Spleen (tissue), 11 donors: ENCODE measurements at regions not wholly inside any gene's neighbourhood (a gene's known extent, or its start where the extent isn't known, plus 50 kb on each side); places are given as distances from the start of the nearest gene placed in this dataset.

ENCODE experiments used
- DNase-seq: peaks from one replicate; pipeline ENCODE4 v3.0.0-alpha.2; 2020
- H3K27ac ChIP-seq, 8 donors: fragments of 200-600 bp; sonication (generic) in 7 of 8; 1 replicate in 4 of 8; 2 replicates in 4 of 8; pipeline versions ENCODE4 v1.5.0 to v1.8.0; 2016 to 2021; ENCODE audit warnings: inconsistent platforms in 4 of 8, mild to moderate bottlenecking in 4 of 8, moderate library complexity in 1 of 8
- H3K27me3 ChIP-seq, 7 donors: fragments of 200-600 bp; sonication (generic) in 6 of 7; replicated peaks in 1 of 7; 1 replicate in 4 of 7; 2 replicates in 3 of 7; pipeline versions ENCODE4 v1.5.0 to v1.8.0; 2016 to 2021; ENCODE audit warnings: inconsistent platforms in 3 of 7, mild to moderate bottlenecking in 1 of 7
- H3K36me3 ChIP-seq, 6 donors: fragments of 200-600 bp; sonication (generic) in 5 of 6; 1 replicate in 4 of 6; 2 replicates in 2 of 6; pipeline versions ENCODE4 v1.5.0 to v1.8.0; 2016 to 2021; ENCODE audit warnings: inconsistent platforms in 2 of 6
- H3K4me1 ChIP-seq, 6 donors: fragments of 200-600 bp; sonication (generic) in 5 of 6; 1 replicate in 3 of 6; 2 replicates in 3 of 6; pipeline versions ENCODE4 v1.5.0 to v1.8.0; 2016 to 2021; ENCODE audit warnings: inconsistent platforms in 3 of 6
- H3K4me3 ChIP-seq, 8 donors: fragments of 200-600 bp; sonication (generic) in 7 of 8; 1 replicate in 4 of 8; 2 replicates in 4 of 8; pipeline versions ENCODE4 v1.5.0 to v1.8.0; 2016 to 2021; ENCODE audit warnings: inconsistent platforms in 4 of 8, mild to moderate bottlenecking in 4 of 8, moderate library complexity in 2 of 8
- H3K9me3 ChIP-seq, 8 donors: fragments of 200-600 bp; sonication (generic) in 7 of 8; 1 replicate in 4 of 8; 2 replicates in 4 of 8; pipeline versions ENCODE4 v1.5.0 to v1.8.0; 2016 to 2021; ENCODE audit warnings: inconsistent platforms in 4 of 8
- CTCF ChIP-seq, 11 experiments: fragments of 200-600 bp in 7 of 11; fragments of 450-650 bp in 4 of 11; sonication (generic) in 4 of 11; IDR thresholded peaks in 8 of 11; conservative IDR thresholded peaks in 3 of 11; 1 replicate in 7 of 11; 2 replicates in 4 of 11; pipeline versions ENCODE4 v1.4.0 to v1.8.0; 2016 to 2021; ENCODE audit warnings: antibody characterized with exemption in 11 of 11, inconsistent platforms in 4 of 11, mild to moderate bottlenecking in 1 of 11
- POLR2A ChIP-seq, 3 donors: fragments of 450-650 bp; IDR thresholded peaks; one replicate each; pipeline ENCODE4 v1.5.1; 2017; ENCODE audit warnings: antibody characterized with exemption in 3 of 3, mild to moderate bottlenecking in 1 of 3
- POLR2AphosphoS5 ChIP-seq, 3 donors: sonication (generic); formaldehyde crosslinking; IDR thresholded peaks; one replicate each; pipeline ENCODE4 v1.5.1; 2017; ENCODE audit warnings: antibody characterized with exemption in 3 of 3
- WGBS, 5 donors: extraction: QIAGEN DNeasy Blood & Tissue Kit in 3 of 5; methylation state at CpG; one replicate each; pipeline versions ENCODE4 v1.1.5 to v1.1.7; 2013 to 2018; 5-methylcytosine and 5-hydroxymethylcytosine counted together
- intact Hi-C: fragments of 100-400 bp; cut with DNase I; formaldehyde crosslinking; loops from one replicate; pipeline ENCODE4 v1.15.0; 2023; ENCODE audit warnings: low total_unique reads
- donor health status: healthy with polysubstance abuse.
- donor health status: DM: no; HTN: no; CAD: no; lungs with moderate emphysema.
- donor health status: DM: no; HTN: no; CAD: no.
- donor health status: Bipolar disorder and iron deficiency.
- donor health status: healthy.
- donor health status: DM: no; HTN: no; CAD: no.
- donor health status: DM: yes; HTN: yes; CAD: no.

DNA sequence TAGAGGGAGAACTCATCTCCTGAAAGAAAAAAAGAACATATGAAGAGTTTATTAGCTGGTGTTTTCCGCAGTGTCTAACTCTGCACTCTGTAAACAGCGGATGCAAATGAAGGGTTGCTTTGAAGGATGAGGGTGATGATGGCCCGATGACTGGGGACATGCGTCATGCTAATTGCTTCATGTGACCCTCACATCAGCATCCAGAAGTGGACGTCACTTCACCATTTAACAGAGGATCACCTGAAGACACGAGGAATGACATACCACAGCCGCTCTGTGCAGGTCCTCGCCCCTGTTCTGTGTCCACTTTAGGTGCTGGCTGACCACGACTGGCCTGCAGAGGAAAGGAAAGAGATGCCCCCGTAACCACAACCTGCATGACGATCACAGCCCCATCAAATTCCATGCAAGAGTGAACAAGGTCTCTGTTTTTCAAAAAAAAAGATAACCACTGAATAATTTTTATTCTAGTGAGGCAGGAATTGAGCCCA, 82.9 kb downstream of the KLF6 start:
- no peak overlapping the region for H3K27ac ChIP-seq
- intact Hi-C loops: no loop called here
- TF ChIP-seq POLR2AphosphoS5 (IDR thresholded peaks at IDR 0.05) (no peak), CTCF (IDR thresholded peaks at IDR 0.05 in 8 of 11, conservative IDR thresholded peaks at IDR 0.05 in 3 of 11) (no peak), POLR2A (IDR thresholded peaks at IDR 0.05) (no peak)
- DNase-seq: no peak
- H3K36me3 ChIP-seq: no peaks in the 10 kb centered on the region
- H3K27me3 ChIP-seq: no peaks in the 10 kb centered on the region
- WGBS, 5 donors: 82 to 88% (median 85%) methylated on average over 11 of the region's 11 CpGs
- H3K4me3 ChIP-seq: no peak overlapping the region
- no peaks in the 10 kb centered on the region for H3K4me1 ChIP-seq
- H3K9me3 ChIP-seq: no peaks in the 10 kb centered on the region

GRCh38 chr10:3701491-3701890, 83.5 kb downstream of the KLF6 start:
- intact Hi-C loops: no loop called here
- Histone ChIP-seq H3K9me3 (no peaks in the 10 kb centered on the region), H3K36me3 (no peaks in the 10 kb centered on the region), H3K4me3 (no peak overlapping the region), H3K27ac (no peak overlapping the region), H3K27me3 (no peaks in the 10 kb centered on the region), H3K4me1 (no peaks in the 10 kb centered on the region)
- no peak for DNase-seq
- WGBS, 5 donors: 85 to 95% (median 92%) methylated on average over 1 of the region's 1 CpG
- TF ChIP-seq POLR2AphosphoS5 (IDR thresholded peaks at IDR 0.05) (no peak), POLR2A (IDR thresholded peaks at IDR 0.05) (no peak), CTCF (IDR thresholded peaks at IDR 0.05 in 8 of 11, conservative IDR thresholded peaks at IDR 0.05 in 3 of 11) (no peak)

- no peak for DNase-seq
- TF ChIP-seq POLR2A (IDR thresholded peaks at IDR 0.05): no peak
- no peak for TF ChIP-seq CTCF (IDR thresholded peaks at IDR 0.05 in 8 of 11, conservative IDR thresholded peaks at IDR 0.05 in 3 of 11)
- TF ChIP-seq POLR2AphosphoS5 (IDR thresholded peaks at IDR 0.05): no peak
- no peaks in the 10 kb centered on the region for H3K27me3 ChIP-seq
- H3K4me1 ChIP-seq: no peaks in the 10 kb centered on the region
- no peaks in the 10 kb centered on the region for H3K36me3 ChIP-seq
- intact Hi-C loops: no loop called here
- no peaks in the 10 kb centered on the region for H3K9me3 ChIP-seq
- H3K27ac ChIP-seq: no peak overlapping the region
- H3K4me3 ChIP-seq: no peak overlapping the region
- 57 to 75% (median 58%) methylated on average over 3 of the region's 3 CpGs for WGBS, 5 donors
Measured at GRCh38 chr10:3700531-3701076, 84.4 kb downstream of the KLF6 start.

- Histone ChIP-seq H3K27me3 (no peaks in the 10 kb centered on the region), H3K27ac (no peak overlapping the region), H3K4me3 (no peak overlapping the region), H3K9me3 (no peaks in the 10 kb centered on the region), H3K36me3 (no peaks in the 10 kb centered on the region), H3K4me1 (no peaks in the 10 kb centered on the region)
- no peak for TF ChIP-seq POLR2AphosphoS5 (IDR thresholded peaks at IDR 0.05)
- no peak for TF ChIP-seq CTCF (IDR thresholded peaks at IDR 0.05 in 8 of 11, conservative IDR thresholded peaks at IDR 0.05 in 3 of 11)
- TF ChIP-seq POLR2A (IDR thresholded peaks at IDR 0.05): no peak
- DNase-seq: no peak
- intact Hi-C loops: no loop called here
- 88 to 96% (median 94%) methylated on average over 5 of the region's 5 CpGs for WGBS, 5 donors
Measured at GRCh38 chr10:3699916-3700315, 85.1 kb downstream of the KLF6 start.
